Tongue (tissue), 1 donor: ENCODE measurements at regions not wholly inside any gene's neighbourhood (a gene's known extent, or its start where the extent isn't known, plus 50 kb on each side); places are given as distances from the start of the nearest gene placed in this dataset.

Experiments used
- DNase-seq: peaks from one replicate; pipeline ENCODE4 v3.0.0-alpha.2; 2015

GRCh38 chr6:29884261-29884660 is 56.6 kb downstream of the HLA-G start:
- no peak for DNase-seq

- no peak for DNase-seq
These were observed 55.6 kb upstream of the HLA-A start for GRCh38 chr6:29886701-29887100.

- peak; percentile 10 for DNase-seq
These were observed 55.0 kb upstream of the HLA-A start for GRCh38 chr6:29887330-29887818.

- peak; percentile 19 for DNase-seq
These were observed 54.2 kb upstream of the HLA-A start for GRCh38 chr6:29887819-29888776.
